ENCODE measurements at regions not wholly inside any gene's neighbourhood (a gene's known extent, or its start where the extent isn't known, plus 50 kb on each side); places are given as distances from the start of the nearest gene placed in this dataset.

GRCh38 chrX:4656419-4656818, 943.0 kb upstream of the PRKX start:
- TF ChIP-seq POU2F2 (IDR thresholded peaks at IDR 0.05; ENCODE audit: low read depth, low read length) (no peak), POLR2A (IDR thresholded peaks at IDR 0.05; ENCODE audit: low read depth, low read length) (no peak)

All from GM12891 (cell line).